HG03039 (cell line): ENCODE measurements at regions not wholly inside any gene's neighbourhood (a gene's known extent, or its start where the extent isn't known, plus 50 kb on each side); places are given as distances from the start of the nearest gene placed in this dataset.

ENCODE experiments used
- ATAC-seq: cut with Tn5 transposase; IDR thresholded peaks from one replicate; pipeline ENCODE4 v1.9.1; 2021; ENCODE audit warnings: mild to moderate bottlenecking, moderate library complexity; ENCODE audit not compliant: unreplicated experiment

DNA sequence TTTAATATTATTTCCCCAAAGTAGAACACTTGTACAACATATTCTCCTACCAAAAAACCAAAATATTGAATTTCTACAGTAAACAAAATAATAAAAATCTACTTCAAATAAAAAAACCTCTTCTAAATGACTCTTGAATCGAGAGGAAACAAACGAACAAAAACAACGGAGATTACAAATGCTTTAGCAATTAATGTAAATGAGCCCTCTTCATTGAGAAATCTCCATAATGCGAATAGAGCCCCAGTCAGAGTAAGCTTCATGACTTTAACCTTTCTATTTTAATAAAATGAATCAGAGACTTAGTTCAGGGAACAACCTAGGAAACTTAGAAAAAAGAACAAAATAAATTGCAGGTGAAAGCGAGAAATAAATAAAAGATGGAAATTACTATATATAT is 129.3 kb upstream of the SEMA6A start:
- no peak for ATAC-seq

DNA sequence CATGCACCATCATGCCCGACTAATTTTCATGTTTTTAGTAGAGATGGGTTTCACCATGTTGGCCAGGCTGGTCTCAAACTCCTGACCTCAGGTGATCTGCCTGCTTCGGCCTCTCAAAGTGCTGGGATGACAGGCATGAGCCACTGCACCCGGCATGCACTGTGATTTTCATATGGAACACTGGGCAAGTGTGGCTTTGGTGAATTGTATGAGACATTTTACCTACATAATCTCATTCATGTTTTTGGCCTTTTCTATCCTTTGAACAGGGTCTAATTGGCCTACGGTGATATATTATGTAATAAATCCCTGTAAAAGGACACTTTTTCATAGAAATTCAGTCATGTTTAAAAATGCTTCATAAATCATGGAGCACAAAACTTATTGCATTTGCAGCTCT is 128.7 kb upstream of the SEMA6A start:
- no peak for ATAC-seq

DNA sequence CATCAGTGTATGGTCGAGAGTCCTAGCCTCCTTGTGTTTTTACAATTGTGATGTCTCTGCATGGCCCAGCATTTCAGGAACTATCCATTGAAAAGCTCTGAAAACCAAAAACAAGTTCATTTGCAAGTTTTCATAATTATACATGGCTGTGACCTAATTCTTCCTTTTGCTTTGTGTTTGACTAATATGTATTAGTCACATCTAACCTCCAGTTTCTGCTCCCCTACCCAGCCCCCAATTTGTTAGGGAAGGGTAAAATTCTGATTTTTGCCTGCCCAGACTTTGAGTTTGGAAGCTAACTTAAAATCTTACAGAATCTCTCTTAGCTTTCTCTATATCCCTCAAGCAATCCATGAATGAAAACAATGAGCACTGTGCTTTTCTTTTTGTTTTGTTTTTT is 128.2 kb upstream of the SEMA6A start:
- no peak for ATAC-seq

DNA sequence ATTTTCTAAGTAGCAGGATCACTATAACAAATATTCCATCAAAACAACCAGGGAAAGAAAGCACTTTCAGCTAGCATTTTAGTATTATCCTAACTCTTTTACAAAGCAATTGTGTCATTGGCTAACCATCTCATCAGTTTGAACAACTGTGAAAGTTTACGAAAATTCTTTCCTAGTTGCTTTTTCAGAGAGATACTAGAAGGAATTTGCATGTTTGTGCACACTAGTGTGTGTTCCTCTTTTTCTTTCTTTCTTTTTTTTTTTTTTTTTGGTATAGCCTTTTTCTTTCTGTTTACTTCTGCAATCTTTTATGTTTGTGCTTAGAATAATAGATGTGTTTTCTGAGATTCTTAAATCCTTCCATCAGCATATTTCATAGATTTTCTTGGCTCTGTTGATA is 124.7 kb upstream of the SEMA6A start:
- ATAC-seq = no peak

DNA sequence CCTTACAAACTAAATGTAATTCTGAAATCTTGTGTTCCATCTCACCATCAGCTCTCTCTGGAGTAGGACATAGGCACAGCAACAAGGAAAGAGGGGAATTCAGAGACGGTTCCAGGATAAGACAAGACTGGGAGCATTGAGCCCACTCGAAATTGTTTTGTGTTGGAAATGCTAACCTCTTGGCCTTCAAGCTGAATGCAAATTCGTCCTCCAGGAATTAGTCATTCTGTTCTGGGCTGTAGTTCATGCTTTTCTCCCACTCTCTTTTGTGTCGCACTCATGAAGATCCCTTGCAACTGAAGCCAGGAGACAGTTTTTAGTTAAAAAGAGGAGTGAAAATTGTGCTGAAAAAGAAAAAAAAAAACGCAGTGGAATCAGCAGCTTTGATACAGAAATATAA is 121.7 kb upstream of the SEMA6A start:
- peak; percentile 96 for ATAC-seq

DNA sequence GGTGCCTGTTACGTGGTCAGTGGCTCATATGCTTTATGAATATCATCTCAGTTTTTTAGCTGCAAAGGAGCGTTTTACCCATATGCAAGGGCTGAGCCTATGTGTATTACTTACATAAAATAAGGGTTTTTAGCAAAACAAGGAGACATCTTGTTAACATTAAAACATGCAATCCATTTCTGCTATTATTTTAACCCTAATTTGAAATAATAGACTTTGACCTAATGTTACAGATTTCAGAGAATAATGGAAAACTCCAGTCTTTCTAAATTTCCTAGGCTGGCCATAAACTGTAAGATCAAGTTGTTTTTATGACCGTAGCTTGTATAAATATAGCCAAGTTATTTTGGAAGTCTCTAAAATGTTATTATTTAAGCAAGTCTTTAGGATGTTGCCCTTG is 121.1 kb upstream of the SEMA6A start:
- no peak for ATAC-seq

DNA sequence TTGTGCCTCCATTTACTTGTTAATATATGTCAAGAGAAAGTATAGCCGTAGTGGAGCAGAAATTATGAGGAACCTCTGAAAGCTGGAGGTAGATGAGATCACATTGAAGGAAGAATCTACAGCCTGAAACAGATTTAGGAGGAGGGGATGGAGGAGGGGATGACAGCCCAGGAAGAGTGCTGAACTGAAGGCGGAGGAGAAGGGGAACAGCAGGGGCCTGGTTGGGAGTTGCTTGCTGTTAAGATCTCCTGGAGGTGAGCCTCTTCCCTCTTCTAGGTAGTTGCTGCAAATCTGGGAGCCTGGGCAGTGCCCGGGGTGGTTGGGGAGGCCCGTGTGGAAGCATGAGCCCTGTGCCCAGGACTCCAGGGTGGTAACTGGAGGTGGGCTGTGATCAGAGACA is 111.8 kb upstream of the SEMA6A start:
- no peak for ATAC-seq

DNA sequence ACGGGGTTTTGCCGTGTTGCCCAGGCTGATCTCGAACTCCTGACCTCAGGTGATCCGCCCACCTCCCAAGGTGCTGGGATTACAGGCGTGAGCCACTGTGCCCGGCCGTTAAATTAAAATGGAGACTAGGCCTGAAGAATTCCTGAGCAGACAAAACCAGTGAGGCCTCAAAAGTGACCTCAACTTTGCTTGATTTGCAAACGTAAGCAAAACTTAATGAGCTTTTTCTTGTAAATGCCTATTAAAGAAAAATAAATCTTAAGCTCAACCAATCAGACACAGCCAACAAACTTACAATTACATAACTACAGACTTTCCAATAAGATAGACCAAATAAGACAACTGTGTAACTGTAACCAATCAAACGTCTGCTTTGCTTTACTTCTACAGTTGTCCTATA is 111.3 kb upstream of the SEMA6A start:
- no peak for ATAC-seq

DNA sequence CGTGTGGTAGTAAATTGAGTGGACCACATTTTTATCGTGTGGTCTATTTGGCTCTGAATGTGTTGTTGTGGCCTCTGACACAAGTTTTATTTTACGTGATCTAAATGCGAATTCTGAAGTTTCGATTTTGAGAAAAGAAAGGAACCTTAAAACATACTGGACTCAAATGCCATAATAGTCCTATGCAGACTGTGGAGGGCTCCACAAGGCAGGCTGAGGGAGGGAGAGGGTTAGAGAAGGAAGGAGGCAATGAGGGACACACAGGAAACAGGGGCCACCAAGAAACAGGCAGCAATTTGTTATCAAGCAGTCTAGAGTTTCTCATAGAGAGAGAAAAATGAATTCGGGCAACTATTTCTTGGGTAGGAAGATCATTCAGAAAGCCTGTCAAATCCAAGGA is 110.4 kb upstream of the SEMA6A start:
- ATAC-seq = no peak

DNA sequence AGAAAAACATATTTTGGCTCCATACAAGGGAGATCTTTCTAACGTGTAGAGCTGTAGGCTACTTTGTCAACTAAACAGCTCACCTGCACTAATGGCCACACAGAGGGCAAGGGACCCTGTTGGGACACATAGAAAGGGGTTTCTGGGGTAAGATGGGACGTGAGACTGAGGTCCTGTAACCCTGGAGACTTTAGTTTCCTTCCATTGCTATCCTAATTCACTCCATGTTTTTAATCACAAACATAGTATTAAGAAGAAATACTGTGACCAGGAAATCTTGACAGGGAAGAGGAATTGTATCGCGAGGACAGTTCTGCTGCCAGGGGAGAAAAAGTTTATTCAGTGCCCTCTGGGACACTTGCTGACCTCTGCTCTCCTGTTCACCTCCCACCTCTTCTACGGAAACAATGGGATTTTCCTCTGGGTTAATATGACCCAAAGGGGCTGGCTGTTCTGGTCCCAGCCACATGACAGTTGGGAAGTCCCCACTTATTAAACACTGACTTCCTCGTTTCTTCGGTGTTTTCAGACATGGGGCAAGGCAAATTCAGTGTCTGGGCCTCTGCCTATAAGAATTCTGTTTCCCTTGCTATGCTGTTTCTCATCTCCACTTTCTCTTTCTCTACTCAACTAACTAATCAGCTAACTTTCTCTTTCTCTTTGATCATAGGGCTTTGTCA is 106.9 kb upstream of the SEMA6A start:
- peak; percentile 97 for ATAC-seq

DNA sequence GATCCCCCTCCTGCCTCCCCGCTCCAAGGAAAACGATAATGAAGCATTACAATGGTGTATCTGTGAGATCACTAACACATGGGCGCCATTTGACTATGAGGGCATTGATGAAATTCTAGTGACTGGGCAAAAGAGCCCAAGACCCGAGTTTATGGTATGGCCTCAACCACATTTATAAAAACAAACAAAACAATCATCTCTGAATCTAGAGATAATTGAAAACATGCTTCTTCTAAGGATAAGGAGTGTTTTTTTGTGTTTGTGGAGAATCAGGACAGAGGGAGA is 100.9 kb upstream of the SEMA6A start:
- no peak for ATAC-seq

DNA sequence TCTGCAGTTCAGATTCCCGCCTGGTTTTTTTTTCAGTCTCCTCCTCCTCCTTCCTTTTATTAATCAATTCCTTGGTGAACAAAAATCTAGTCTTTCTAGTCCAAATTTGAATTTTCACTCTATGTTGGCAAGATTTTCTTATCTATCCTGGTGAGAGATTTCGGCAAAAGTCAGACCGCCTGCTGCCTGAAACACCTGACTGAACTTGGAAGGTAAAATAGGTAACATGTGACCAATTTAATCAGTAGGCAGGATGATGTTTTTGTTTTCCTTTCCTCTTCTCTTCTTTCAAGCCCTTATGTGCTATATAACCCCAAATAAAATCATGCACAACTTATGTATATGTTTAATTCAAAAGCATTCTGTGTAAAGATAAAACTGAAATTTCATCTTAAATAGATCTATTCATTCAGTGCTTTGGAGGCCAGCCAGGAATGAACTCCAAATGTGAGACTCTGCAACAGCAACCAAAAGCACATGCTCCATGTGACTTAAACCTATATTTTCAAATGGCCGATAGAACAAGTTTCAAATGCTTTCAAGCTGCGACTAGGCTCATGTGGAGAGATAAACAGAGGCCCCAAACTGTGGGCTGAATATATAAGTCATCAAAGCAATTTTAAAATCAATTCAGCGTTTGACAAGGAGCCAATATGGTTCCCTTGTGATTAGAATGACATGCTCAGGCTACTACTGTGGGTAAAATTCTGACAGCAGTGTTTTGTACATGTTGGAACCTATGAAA is 100.4 kb upstream of the SEMA6A start:
- no peak for ATAC-seq

DNA sequence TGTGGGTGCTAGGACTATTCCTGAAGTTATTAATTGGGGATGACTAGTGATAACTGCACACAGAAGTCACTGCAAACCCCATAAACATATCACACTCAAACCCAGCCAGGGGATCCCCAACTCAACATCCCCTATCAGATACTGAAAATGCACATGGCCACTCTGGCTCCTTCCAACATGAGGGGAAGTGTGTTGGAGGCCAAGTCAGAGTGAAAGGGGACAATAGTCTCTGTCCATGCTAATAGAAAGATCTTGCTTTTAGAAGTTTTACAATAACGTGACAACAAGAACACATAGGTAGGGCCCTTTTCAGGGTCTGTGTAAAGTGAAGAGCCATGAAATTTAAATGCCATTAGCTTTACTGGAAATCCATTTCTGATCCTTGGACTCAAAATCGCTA is 98.8 kb upstream of the SEMA6A start:
- peak; percentile 34 for ATAC-seq

DNA sequence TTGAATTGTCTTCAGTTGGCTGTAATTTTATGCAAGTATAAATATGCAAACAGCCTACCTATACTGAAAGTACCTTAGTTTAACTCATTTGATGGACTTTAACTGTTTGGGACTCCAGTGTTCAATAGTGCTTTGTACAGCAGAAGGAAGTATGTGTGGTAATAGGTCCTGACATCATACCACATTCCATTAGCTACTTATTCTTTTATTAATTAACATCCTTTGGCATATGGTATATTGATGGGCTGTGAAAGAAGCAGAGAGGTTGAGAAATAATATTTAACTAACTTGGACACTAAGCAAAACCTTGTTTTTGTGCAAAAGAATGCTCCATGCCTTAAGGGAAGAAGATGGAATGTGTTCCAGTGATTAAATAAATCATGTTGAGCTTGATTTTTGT is 97.6 kb upstream of the SEMA6A start:
- ATAC-seq = no peak

DNA sequence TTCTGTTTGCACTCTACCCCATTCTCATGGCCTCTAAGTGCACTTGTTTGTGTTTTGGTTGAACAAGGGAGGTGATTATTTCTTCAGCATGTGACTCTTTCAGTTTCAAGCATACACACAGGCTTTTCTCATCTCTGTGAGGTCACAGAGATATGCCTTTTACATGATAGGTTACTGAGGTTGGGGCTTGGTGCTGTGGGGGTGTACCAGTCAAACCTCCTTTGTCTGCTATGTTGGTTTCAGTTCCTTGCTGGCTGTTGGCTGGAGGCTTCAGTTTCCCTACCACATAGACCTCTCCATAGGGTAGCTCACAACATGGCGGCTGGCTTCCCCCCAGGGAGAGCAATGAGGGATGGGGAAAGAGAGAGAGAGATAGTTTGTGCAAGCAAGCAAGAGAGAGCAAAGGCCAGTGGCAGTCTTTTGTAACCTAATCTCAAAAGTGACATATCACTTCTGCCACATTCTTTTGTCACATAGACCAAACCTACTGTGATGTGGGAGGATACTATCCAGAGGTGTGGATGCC is 96.7 kb upstream of the SEMA6A start:
- peak; percentile 93 for ATAC-seq

DNA sequence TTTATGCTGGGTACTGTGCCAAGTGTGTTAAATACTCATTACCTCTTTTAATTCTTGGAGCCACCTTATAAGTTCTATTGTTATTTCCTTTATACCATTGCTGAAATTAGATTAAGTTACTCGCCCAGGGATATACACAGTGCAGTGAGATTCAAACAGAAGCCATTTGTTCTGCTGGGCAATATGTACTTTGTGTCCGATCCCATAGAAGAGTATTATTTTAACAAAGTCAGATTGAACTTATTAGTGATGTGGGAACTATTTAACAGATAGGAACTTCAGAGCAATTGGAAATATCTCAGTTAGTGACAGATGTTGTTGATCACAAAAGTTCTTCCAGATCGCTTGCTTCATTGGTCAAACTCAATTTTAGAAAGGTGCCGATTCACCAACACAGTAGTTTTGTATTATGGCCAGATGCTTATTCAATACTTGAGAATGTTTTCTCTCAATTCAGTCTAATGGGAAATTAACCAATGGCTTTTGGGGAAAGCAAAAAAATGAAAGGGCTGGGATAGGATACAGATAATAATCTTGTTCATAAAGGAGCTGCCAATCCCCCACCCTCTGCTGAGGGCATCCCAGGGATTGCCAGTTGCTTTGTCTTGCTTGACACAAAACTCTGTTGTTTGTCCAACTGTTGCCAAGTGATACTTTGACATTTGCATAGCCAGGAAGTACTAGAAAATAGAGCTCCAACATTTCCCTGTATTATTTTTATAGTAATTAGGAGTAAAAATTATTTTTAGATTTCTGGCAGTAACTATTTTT is 94.8 kb upstream of the SEMA6A start:
- ATAC-seq = no peak

DNA sequence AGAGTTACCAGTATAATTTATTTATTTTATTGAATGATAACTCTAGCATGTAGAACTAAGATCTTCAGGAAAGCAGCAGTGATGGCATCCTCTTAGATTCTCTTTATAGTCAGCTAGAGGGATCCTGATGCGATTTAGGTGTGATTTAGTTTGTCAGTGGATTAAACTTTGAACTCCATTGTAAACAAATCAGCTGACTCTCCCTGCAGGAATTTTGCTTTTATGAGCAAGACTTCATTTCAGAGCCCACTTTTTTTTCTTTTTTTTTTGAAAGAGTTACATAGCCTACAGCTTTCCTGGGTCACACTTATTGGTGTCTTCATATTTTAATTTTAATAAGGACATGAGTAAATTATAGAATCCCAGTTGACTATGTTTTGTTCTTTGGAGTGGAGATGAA is 93.8 kb upstream of the SEMA6A start:
- ATAC-seq = no peak

DNA sequence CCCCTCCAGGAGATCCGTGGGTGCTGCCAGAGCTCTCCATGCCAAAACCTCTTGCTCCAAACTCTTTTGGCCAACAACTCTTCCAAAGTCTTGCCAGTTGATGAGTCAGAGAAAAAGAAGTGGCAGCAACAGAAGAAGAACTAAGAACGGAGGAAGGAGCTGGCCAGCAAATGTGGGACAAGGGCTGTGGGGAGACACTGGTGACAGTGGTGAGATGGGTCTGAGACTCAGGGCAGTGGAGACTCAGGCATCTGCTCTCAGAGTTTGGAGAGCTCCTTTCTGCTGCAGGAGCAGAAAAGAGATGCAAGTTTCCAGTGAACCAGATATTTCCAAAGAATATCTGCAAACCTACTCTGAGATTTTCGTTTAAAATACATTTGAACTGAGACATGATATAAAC is 92.3 kb upstream of the SEMA6A start:
- ATAC-seq = no peak

DNA sequence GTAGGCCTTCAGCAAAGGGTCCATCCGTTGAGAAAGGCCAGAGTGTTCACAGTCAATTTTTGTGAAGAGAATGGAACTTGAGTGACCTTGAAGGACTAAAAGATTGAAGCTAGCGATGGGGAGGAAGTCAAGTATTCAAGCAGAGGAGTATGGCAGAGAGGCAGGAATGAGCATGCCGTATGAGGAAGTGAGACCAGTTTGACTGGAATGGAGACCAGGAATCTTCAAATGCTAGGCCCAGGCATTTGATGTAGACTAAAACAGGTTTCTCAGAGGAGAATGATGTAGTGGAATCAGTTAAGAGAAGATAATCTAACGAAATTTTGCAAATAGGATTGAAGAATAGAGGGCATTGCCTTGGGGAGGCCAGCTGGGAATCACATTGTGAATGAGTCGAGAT is 90.4 kb upstream of the SEMA6A start:
- ATAC-seq = no peak

DNA sequence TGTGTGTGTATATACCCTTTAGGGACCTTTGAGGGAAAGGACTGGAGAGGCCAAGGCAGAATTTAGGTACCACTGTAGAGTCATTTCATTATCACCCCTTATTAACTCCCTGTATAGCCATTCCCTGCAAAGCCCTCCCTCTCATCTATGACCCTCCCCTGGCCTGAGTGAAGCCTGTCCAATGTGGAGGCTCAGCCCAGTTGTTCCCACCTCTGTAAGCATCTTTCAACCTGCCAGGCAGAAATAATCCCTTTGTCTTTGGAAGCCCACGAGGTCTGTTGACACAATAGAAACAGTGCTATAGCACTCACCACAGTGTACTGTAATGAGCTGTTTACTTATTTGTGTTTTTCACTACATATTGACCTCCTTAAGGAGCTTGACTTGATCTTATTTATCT is 88.5 kb upstream of the SEMA6A start:
- ATAC-seq = no peak

DNA sequence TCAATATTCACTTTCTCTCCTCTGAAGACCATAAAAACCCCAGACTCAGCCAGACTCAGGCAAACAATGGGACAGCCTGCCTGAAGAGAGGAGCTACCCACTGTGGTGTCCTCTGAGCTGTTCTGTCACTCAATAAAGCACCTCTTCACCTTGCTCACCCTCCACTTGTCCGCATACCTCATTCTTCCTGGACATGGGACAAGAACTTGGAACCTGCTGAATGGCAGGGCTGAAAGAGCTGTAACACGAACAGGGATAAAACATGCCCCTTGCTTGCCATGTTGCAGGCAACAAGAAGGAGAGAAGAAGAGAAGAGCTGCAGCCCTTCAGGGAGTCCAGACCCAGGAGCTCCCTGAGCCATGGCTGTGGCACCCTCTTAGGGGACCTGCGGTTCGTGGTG is 86.8 kb upstream of the SEMA6A start:
- ATAC-seq = no peak

DNA sequence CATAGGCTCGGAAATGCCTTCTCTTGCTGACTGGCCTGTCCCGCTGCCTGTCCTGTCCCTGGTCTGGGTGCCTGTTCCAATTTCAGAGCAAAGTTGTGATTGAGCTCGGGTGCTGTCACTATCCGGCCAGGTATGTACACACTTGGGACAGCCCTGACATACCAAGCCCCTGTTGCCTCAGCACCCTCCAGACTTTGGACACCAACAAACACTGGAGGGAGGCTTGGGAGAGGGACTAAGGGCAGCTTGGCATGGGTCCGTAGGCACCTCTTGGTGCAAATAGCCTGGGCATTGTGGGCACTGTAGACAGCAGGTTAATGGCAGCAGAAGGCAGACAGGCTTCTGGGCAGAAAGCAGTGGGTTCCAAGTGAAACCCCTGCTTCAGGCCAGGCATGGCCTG is 86.3 kb upstream of the SEMA6A start:
- no peak for ATAC-seq
